Eye (tissue), 1 donor: ENCODE measurements at regions not wholly inside any gene's neighbourhood (a gene's known extent, or its start where the extent isn't known, plus 50 kb on each side); places are given as distances from the start of the nearest gene placed in this dataset.
A peak's percentile ranks its signal among the peaks of the same experiment; 100 is the strongest.

Source experiments
- DNase-seq: peaks from one replicate; pipeline ENCODE4 v3.0.0-alpha.2; 2015

- DNase-seq = no peak
These were observed 280.4 kb downstream of the TDRD15 start for GRCh38 chr2:21404137-21404536.

GRCh38 chr2:21404827-21405625 is 281.3 kb downstream of the TDRD15 start:
- DNase-seq = no peak

DNA sequence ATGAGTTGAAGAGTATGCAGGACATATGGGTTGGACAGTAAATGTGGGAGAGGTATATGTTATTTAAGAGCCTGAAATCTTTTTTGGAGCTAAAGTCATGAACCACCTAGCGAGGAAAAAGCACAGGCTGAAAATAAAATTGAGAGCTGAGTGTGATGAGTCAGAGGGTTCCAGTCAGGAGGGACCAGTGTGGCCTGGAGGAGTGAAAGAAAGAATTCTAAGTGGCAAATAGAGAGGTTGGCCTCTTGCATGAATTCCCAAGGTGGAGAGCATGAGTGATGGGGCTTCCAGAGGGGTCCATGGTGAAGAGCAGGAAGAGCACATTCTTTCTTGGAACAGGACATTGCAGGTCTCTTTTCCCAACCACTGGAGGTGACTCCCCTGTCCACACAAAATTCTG is 282.6 kb downstream of the TDRD15 start:
- no peak for DNase-seq

DNA sequence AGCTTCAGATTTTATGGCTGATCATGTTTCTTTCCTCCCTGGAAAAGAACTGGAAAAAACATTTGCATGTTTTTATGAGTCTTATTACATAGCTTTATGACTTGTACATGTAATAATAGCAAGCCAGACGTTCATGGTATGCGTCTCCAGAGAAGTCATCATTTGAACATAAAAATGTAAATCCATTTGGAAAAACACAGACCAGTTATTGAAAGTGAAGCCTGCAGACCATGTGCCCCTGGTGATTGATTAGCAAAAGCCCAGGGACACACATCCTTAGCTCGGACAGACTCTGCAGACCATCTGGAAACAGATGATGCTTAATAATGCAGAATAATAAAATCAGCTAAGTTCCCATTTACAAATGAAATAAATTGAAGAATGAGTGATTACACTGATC is 283.1 kb downstream of the TDRD15 start:
- DNase-seq = no peak

GRCh38 chr2:21407851-21408250 is 284.1 kb downstream of the TDRD15 start:
- DNase-seq = no peak

GRCh38 chr2:21411741-21412140 is 288.0 kb downstream of the TDRD15 start:
- DNase-seq = no peak

- DNase-seq = peak; percentile 22
These were observed 289.2 kb downstream of the TDRD15 start for GRCh38 chr2:21412944-21413443.

DNA sequence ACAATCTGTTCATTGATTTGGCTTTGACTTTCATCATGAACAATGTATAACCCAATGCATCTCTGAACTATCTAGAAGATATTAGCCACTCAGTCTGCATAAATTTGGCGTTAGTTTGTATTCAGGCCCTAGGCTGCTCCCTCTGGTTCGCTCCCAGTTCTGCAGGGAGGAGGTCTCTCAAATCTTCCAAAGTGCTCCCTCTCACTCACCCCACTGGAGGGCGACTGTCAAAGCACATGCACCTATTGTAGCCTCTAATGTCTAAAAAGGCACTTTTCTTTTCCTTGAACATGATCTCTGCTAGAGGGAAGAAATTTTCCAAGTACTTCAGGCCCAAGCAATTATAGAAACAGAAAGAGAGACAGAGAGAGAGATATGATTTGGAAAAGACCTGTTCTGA is 291.5 kb downstream of the TDRD15 start:
- no peak for DNase-seq

- no peak for DNase-seq
These were observed 292.5 kb downstream of the TDRD15 start for GRCh38 chr2:21416226-21416625.

- DNase-seq = no peak
These were observed 294.7 kb downstream of the TDRD15 start for GRCh38 chr2:21418456-21418855.

DNA sequence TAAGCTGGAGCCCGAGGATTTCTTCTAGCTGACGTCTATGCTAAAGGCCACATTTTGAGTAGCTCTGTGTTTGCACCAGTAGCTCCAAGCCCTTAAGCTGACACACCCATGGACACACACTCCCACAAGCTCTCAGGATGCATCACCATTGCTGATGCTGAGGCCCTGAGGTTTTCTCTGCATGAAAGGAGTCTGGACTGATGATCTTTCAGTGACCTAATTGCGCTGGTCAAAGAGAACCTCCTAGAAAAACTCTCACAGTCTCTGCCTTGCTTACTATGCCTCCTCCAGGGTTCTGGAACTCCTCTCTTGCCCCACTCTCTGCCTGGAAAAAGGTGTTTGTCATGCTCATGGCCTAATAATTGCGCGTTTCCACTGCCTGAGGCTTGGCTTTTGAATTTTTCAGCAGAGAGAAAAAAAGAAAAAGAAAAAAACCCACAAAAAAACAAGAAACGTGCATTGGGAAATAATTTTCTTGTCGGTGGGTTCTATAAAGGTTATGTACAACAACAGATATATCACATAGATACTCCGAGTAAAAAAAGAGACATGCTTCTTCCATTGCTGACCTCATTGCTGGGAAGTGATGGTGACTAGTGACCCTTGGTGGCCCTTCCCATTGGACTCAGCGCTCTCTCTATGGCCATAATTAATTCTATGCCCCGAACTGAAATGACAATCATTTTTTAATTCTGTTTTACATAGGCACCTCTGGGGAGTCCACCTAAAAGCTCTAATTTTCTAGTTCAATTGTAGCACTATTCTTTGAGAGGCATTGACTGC is 297.0 kb downstream of the TDRD15 start:
- no peak for DNase-seq

DNA sequence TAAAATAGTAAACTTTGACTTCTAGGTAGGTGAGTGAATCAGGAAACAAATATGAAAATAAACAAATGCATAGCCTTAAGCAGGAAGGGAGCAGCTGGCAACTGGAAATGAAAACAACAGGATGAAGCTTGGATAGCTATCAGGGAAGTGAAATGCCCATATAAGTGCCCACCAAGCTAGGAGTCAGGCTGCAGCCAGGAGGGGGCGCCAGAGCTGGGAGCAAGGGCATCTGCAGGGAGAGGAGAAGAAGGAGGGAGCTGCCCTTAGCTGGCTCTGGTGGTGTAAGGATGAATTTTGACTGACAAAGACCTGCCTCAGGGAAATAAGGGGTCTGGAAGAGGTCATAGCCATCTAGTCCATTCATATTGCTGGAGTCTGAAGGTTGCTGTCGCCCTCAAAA is 298.3 kb downstream of the TDRD15 start:
- DNase-seq = peak; percentile 30

GRCh38 chr2:21422724-21423522 is 299.2 kb downstream of the TDRD15 start:
- peak; percentile 57 for DNase-seq

DNA sequence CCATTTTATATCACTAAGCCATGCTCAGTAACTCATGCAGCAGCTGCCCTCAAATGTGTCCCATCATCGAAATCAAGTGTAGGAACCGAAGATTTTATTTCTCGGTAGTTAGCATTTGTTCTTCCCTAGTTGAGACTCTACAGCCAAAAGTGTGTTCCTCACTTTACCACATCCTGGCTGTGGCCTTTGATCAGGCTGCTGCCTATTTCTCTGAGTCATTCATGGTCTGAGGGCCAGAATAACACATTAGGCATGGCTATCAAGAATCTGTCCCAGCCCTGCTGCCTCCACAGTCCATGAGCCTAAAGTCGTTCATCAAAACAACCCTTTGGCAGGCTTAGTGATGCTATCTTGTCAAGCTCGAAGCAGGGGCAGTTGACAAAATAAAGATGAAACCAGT is 300.1 kb downstream of the TDRD15 start:
- DNase-seq = no peak

DNA sequence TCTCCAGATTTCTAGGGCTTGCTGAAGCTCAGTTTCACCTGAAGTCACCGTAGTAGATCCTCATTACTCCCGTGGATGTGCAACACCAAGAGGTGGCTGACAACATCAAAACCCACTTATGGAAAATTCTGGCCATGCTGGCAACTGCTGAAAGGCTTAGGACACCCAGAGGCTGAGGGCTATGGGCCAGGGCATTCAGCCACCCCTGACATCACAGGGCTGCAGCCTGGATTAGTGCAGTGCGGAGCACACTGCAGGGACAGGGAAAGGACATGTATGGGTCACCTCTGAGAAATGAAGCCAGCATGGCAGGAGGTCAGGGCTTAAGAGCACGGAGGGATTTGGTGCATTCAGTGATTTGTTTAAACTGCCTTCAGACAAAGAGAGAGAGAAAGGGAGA is 300.6 kb downstream of the TDRD15 start:
- DNase-seq = no peak

GRCh38 chr2:21427606-21428005 is 303.8 kb downstream of the TDRD15 start:
- DNase-seq = no peak

GRCh38 chr2:21428754-21429153 is 305.0 kb downstream of the TDRD15 start:
- no peak for DNase-seq

DNA sequence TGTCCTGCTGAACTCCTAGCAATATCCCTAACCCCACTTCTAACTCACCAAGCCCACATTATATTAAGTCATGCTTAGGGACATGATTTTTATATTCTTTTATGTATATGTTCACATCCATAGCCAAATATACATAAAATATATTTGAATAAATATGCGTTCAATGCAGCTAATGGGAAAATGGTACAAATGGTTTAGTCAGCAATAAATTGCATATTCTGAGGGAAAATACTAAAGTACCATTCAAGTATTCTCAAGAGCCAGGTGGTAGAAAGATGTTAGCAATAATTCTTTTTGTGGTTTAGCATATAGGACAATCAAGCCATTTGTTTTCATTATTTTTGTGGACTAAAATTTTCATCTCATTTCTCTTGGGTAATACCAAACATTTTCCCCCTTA is 306.0 kb downstream of the TDRD15 start:
- no peak for DNase-seq

GRCh38 chr2:21431078-21431477 is 307.3 kb downstream of the TDRD15 start:
- DNase-seq = no peak

DNA sequence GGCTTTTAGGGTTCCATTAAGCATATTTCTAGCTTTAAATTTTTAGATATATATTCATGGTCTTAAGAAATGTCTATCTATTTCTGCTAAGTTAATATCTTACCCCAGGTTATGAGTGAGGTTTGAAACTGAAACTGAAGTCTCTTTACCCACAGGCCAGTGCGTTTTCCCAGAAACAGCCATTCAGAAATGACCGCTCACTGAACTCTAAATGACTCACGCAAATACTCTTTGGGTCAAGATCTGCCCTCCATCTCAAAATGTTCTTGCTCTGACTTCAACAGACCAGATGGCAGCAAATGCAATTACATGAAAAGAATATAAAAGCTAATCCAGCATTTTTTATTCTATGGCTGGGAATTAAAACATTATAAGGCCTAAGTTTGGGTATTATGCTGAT is 315.2 kb downstream of the TDRD15 start:
- no peak for DNase-seq

DNA sequence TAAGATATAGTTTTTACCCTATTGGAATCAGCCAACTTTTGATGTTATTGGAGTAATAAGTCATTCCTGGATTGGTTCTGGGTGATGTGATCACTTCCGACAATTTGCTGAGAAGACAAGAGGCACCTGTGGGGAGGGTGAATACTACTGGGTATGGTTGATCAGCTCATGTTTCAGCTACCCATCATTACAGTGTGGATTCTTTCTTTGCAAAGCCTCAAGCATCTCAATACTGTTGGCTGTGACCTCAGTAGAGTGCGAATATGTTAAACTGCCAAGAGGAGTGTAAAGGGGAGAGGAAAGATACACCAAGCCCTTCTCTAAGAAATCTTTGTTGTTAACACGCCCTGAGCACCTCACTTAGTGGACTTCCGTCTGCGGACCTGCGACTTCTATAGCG is 317.7 kb downstream of the TDRD15 start:
- no peak for DNase-seq

DNA sequence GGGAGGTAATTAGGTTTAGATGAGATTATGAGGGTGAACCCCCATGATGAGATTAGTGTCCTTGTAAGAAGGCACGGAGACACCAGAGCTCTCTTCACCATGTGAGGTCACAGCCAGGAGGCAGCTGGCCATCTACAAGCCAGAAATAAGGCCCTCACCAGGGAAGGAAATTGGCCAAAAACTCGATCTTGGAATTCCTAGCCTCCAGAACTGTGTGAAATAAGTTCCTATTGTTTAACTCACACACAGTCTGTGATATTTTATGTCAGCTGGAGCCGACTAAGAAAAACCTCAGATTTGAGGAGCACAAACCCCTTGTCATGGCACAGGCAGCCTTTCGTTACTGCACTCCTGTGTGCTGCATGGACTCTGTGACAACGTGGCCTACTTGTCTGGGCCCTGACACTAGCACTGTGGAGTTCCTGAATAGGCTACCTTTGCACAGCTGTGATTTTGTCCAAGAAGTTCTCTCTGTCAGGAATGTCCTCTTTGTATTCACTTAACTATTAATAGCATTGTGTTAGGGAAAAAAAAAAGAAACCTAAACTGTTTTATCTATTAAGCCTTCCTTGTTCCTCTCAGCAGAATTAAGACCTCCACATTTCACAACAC is 319.8 kb downstream of the TDRD15 start:
- DNase-seq = no peak

GRCh38 chr2:21449881-21450280 is 326.1 kb downstream of the TDRD15 start:
- no peak for DNase-seq
